ENCODE measurements at regions not wholly inside any gene's neighbourhood (a gene's known extent, or its start where the extent isn't known, plus 50 kb on each side); places are given as distances from the start of the nearest gene placed in this dataset.

DNA sequence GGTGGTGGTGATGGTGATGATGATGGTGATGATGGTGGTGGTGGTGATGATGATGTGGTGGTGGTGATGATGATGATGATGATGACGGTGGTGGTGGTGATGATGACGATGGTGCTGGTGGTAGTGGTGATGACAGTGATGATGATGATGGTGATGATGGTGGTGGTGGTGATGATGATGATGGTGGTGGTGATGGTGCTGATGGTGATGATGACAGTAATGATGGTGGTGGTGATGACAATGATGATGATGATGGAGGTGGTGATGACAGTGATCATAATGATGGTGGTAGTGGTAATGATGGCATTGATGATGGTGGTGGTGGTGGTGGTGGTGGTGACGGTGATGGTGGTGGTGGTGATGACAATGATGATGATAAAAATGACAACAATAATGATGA, 52.1 kb upstream of the ANO1 start:
- Histone ChIP-seq H3K27ac (ENCODE audit: low read length in 2 of 2) (no peak overlapping the region), H3K4me1 (ENCODE audit: control insufficient read depth in 2 of 2, insufficient read depth in 2 of 2, low read length in 2 of 2) (no peaks in the 10 kb centered on the region), H3K9me3 (ENCODE audit: control extremely low read depth in 1 of 3, control insufficient read depth in 2 of 3, insufficient read depth in 1 of 3, low read length in 2 of 3) (peaks cover 0 to 17% (median 0%) of the 10 kb centered on the region in 3 donors), H3K27me3 (replicated peaks in 1 of 4; ENCODE audit: control extremely low read depth in 1 of 4, control insufficient read depth in 3 of 4, insufficient read depth in 4 of 4, low read length in 3 of 4) (peaks cover 0 to 5% (median 0%) of the 10 kb centered on the region in 4 experiments), H3K4me2 (replicated peaks; ENCODE audit: low read depth, low read length, poor library complexity, severe bottlenecking) (no peak overlapping the region), H2AFZ (ENCODE audit: insufficient read depth, low read depth, low read length, poor library complexity, severe bottlenecking) (no peak overlapping the region), H3K9ac (ENCODE audit: low read length) (no peak overlapping the region), H3K36me3 (replicated peaks in 1 of 2; ENCODE audit: control extremely low read depth in 1 of 2, control insufficient read depth in 1 of 2, extremely low read depth in 1 of 2, insufficient read depth in 2 of 2, low read length in 1 of 2) (no peaks in the 10 kb centered on the region), H3K79me2 (ENCODE audit: control insufficient read depth, insufficient read depth, low read length) (no peaks in the 10 kb centered on the region), H3K4me3 (ENCODE audit: control extremely low read depth in 1 of 5, extremely low read depth in 1 of 5, insufficient read depth in 1 of 5, low read depth in 2 of 5, low read length in 4 of 5) (no peak overlapping the region), H4K20me1 (ENCODE audit: control insufficient read depth, insufficient read depth, low read length, poor library complexity, severe bottlenecking) (no peaks in the 10 kb centered on the region)
- Mint-ChIP-seq H3K27ac (no peak overlapping the region), H3K4me3 (no peak overlapping the region), H3K9me3 (ENCODE audit: insufficient read depth) (no peaks in the 10 kb centered on the region), H3K27me3 (peaks cover 3% of the 10 kb centered on the region), H3K4me1 (no peaks in the 10 kb centered on the region)
- intact Hi-C loops (cut with micrococcal nuclease) = no loop called here
- WGBS (ENCODE audit: insufficient coverage) = 100% methylated on average over 3 of the region's 3 CpGs
- ChIA-PET POLR2A (no interaction called here), CTCF (no interaction called here)
- no peak for DNase-seq
- no peak for TF ChIP-seq EZH2 (IDR thresholded peaks at IDR 0.05; ENCODE audit: borderline replicate concordance, insufficient read depth, low read depth, low read length, poor library complexity, severe bottlenecking)
- TF ChIP-seq, protein P1, sequence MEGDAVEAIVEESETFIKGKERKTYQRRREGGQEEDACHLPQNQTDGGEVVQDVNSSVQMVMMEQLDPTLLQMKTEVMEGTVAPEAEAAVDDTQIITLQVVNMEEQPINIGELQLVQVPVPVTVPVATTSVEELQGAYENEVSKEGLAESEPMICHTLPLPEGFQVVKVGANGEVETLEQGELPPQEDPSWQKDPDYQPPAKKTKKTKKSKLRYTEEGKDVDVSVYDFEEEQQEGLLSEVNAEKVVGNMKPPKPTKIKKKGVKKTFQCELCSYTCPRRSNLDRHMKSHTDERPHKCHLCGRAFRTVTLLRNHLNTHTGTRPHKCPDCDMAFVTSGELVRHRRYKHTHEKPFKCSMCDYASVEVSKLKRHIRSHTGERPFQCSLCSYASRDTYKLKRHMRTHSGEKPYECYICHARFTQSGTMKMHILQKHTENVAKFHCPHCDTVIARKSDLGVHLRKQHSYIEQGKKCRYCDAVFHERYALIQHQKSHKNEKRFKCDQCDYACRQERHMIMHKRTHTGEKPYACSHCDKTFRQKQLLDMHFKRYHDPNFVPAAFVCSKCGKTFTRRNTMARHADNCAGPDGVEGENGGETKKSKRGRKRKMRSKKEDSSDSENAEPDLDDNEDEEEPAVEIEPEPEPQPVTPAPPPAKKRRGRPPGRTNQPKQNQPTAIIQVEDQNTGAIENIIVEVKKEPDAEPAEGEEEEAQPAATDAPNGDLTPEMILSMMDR (IDR thresholded peaks at IDR 0.05) = no peak
- no peak for ATAC-seq (ENCODE audit: low read depth)

DNA sequence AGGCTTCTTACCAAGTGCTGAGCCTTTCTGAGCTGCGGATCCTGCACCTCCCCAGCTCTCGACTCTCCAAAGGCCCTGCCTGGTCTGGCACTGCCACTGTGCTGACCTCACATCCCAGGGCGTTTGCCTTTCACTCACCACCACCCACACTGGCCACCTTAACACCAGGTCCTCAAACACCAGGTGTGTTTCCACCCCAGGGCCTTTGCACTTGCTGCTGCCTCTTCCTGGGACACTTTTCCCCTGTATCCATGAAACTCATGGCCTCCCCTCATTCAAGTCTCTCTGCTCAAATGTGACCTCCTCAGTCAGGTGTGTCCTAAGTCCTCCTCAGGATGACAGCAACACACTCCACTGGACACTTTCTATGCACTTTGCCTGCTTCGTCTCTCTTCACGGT, 51.4 kb upstream of the ANO1 start:
- H3K9me3 ChIP-seq (ENCODE audit: control extremely low read depth in 1 of 3, control insufficient read depth in 2 of 3, insufficient read depth in 1 of 3, low read length in 2 of 3) = peaks cover 0 to 17% (median 0%) of the 10 kb centered on the region in 3 donors
- no peaks in the 10 kb centered on the region for H3K4me1 Mint-ChIP-seq
- H3K36me3 ChIP-seq (replicated peaks in 1 of 2; ENCODE audit: control extremely low read depth in 1 of 2, control insufficient read depth in 1 of 2, extremely low read depth in 1 of 2, insufficient read depth in 2 of 2, low read length in 1 of 2) = no peaks in the 10 kb centered on the region
- H3K4me3 ChIP-seq (ENCODE audit: control extremely low read depth in 1 of 5, extremely low read depth in 1 of 5, insufficient read depth in 1 of 5, low read depth in 2 of 5, low read length in 4 of 5) = no peak overlapping the region
- no peaks in the 10 kb centered on the region for H3K79me2 ChIP-seq (ENCODE audit: control insufficient read depth, insufficient read depth, low read length)
- WGBS (ENCODE audit: insufficient coverage) = 63% methylated on average over 3 of the region's 5 CpGs
- peaks cover 3% of the 10 kb centered on the region for H3K27me3 Mint-ChIP-seq
- H3K27ac Mint-ChIP-seq = no peak overlapping the region
- H3K9ac ChIP-seq (ENCODE audit: low read length) = no peak overlapping the region
- no peak for ATAC-seq (ENCODE audit: low read depth)
- no peak overlapping the region for H2AFZ ChIP-seq (ENCODE audit: insufficient read depth, low read depth, low read length, poor library complexity, severe bottlenecking)
- no peaks in the 10 kb centered on the region for H3K4me1 ChIP-seq (ENCODE audit: control insufficient read depth in 2 of 2, insufficient read depth in 2 of 2, low read length in 2 of 2)
- intact Hi-C loops (cut with micrococcal nuclease) = no loop called here
- H3K4me2 ChIP-seq (replicated peaks; ENCODE audit: low read depth, low read length, poor library complexity, severe bottlenecking) = no peak overlapping the region
- ChIA-PET POLR2A (no interaction called here), CTCF (no interaction called here)
- H3K4me3 Mint-ChIP-seq = no peak overlapping the region
- H3K27ac ChIP-seq (ENCODE audit: low read length in 2 of 2) = no peak overlapping the region
- H3K9me3 Mint-ChIP-seq (ENCODE audit: insufficient read depth) = no peaks in the 10 kb centered on the region
- peaks cover 0 to 5% (median 0%) of the 10 kb centered on the region in 4 experiments for H3K27me3 ChIP-seq (replicated peaks in 1 of 4; ENCODE audit: control extremely low read depth in 1 of 4, control insufficient read depth in 3 of 4, insufficient read depth in 4 of 4, low read length in 3 of 4)
- no peak for TF ChIP-seq EZH2 (IDR thresholded peaks at IDR 0.05; ENCODE audit: borderline replicate concordance, insufficient read depth, low read depth, low read length, poor library complexity, severe bottlenecking)
- TF ChIP-seq, protein P1 (IDR thresholded peaks at IDR 0.05) = no peak
- H4K20me1 ChIP-seq (ENCODE audit: control insufficient read depth, insufficient read depth, low read length, poor library complexity, severe bottlenecking) = no peaks in the 10 kb centered on the region
- no peak for DNase-seq
